BJ (cell line): ENCODE measurements at regions not wholly inside any gene's neighbourhood (a gene's known extent, or its start where the extent isn't known, plus 50 kb on each side); places are given as distances from the start of the nearest gene placed in this dataset.

ENCODE experiments used
- CTCF ChIA-PET: fragments of 350-600 bp; formaldehyde crosslinking; extraction: SDS; loops from one replicate; lab custom pipeline; 2021; ENCODE audit warnings: antibody characterized with exemption, inconsistent platforms; lab: Yijun Ruan, JAX
- POLR2A ChIA-PET: fragments of 300-600 bp; sonication (Branson Sonifier 250); formaldehyde crosslinking; extraction: SDS; loops from one replicate; lab custom pipeline; 2021; ENCODE audit warnings: antibody characterized with exemption; lab: Charles Lee
- DNase-seq: peaks from one replicate; pipeline ENCODE4 v3.0.0-alpha.2; 2011; ENCODE audit warnings: low read depth
- H3K27me3 ChIP-seq: 2 replicates; pipeline ENCODE4 v1.6.0; 2011; ENCODE audit warnings: low read length; ENCODE audit not compliant: control insufficient read depth, insufficient read depth
- H3K36me3 ChIP-seq: 2 replicates; pipeline ENCODE4 v1.5.1; 2011; ENCODE audit warnings: low read length; ENCODE audit not compliant: control insufficient read depth, insufficient read depth
- H3K4me3 ChIP-seq: 2 replicates; pipeline ENCODE4 v1.5.1; 2011; ENCODE audit warnings: low read depth, mild to moderate bottlenecking, control low read depth, low read length
- CTCF ChIP-seq: IDR thresholded peaks from 2 replicates; pipeline ENCODE4 v1.5.1; 2011; ENCODE audit warnings: low read depth, mild to moderate bottlenecking, control low read depth, inconsistent platforms, low read length, moderate library complexity; ENCODE audit not compliant: insufficient read depth

- POLR2A ChIA-PET, result no interaction called here
Observed at GRCh38 chr5:110812639-110813038, 73.8 kb downstream of the SLC25A46 start.

GRCh38 chr5:110815916-110816605 is 77.3 kb downstream of the SLC25A46 start:
- TF ChIP-seq CTCF, result no peak
- DNase-seq, result no peak
- ChIA-PET CTCF (interaction anchor here (1.4 kb wide), 1 partner anchor 15 kb away, joined by 3 read pairs; no protein-coding TSS in a partner anchor), POLR2A (no interaction called here)
- no peaks in the 10 kb centered on the region for H3K27me3 ChIP-seq
- H3K4me3 ChIP-seq, result no peak overlapping the region
- H3K36me3 ChIP-seq, result no peaks in the 10 kb centered on the region

More at GRCh38 chr5:110812639-110813038, 73.8 kb downstream of the SLC25A46 start:
- Histone ChIP-seq H3K27me3 (no peaks in the 10 kb centered on the region), H3K4me3 (no peak overlapping the region), H3K36me3 (no peaks in the 10 kb centered on the region)
- CTCF ChIA-PET, result no interaction called here
- no peak for TF ChIP-seq CTCF
- DNase-seq, result no peak

GRCh38 chr5:110817459-110817858 is 78.7 kb downstream of the SLC25A46 start:
- H3K27me3 ChIP-seq, result no peaks in the 10 kb centered on the region
- TF ChIP-seq CTCF, result no peak
- no peaks in the 10 kb centered on the region for H3K36me3 ChIP-seq
- POLR2A ChIA-PET, result no interaction called here
- H3K4me3 ChIP-seq, result no peak overlapping the region
- CTCF ChIA-PET, result interaction anchor here (0.6 kb wide), 1 partner anchor 12 kb away, joined by 3 read pairs; no protein-coding TSS in a partner anchor
- no peak for DNase-seq

- no peak for DNase-seq
- POLR2A ChIA-PET, result no interaction called here
Observed at GRCh38 chr5:110823571-110823970, 84.8 kb downstream of the SLC25A46 start.

More at GRCh38 chr5:110823571-110823970, 84.8 kb downstream of the SLC25A46 start:
- no peaks in the 10 kb centered on the region for H3K27me3 ChIP-seq
- no peak overlapping the region for H3K4me3 ChIP-seq
- no peak for TF ChIP-seq CTCF
- no peaks in the 10 kb centered on the region for H3K36me3 ChIP-seq
- CTCF ChIA-PET, result no interaction called here
